ENCODE measurements at regions not wholly inside any gene's neighbourhood (a gene's known extent, or its start where the extent isn't known, plus 50 kb on each side); places are given as distances from the start of the nearest gene placed in this dataset.

DNA sequence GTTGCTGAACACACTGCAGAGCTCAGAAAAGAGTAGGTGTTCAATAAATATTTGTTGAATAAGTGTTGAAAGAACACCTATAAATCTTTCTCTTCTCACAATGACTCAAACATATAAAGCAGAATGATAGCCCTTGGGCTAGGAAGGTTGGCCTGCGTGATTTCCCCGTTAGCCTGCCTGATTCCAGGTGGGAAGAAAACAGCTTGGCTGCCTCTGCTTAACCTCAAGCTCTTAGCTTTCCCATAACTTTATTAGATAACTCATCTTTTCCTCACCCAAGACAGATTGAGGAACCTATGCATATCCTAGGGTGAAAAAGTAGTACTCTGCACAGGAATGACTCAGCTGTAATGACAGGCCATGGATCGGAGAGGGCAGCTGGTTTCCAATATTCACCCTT, 300.3 kb upstream of the ID4 start:
- no peaks in the 10 kb centered on the region for H3K36me3 ChIP-seq (ENCODE audit: control insufficient read depth in 2 of 2, insufficient read depth in 2 of 2, low read length in 1 of 2)
- no peak overlapping the region for H2AFZ ChIP-seq (ENCODE audit: control insufficient read depth, low read depth, low read length)
- DNase-seq (ENCODE audit: low read depth, low spot score), result no peak
- no peaks in the 10 kb centered on the region for H4K20me1 ChIP-seq (ENCODE audit: control insufficient read depth, insufficient read depth)
- no peak for ATAC-seq
- H3K4me1 ChIP-seq (ENCODE audit: control insufficient read depth, insufficient read depth, low read length), result no peaks in the 10 kb centered on the region
- no peak overlapping the region for H3K4me2 ChIP-seq (ENCODE audit: control insufficient read depth, insufficient read depth)
- POLR2A ChIA-PET, result no interaction called here
- CTCF ChIA-PET, result interaction anchor here (1.6 kb wide), 1 partner anchor 12 kb away, joined by 5 read pairs; no protein-coding TSS in a partner anchor
- RAD21 ChIA-PET (ENCODE audit: unreplicated experiment), result no interaction called here
- 0% methylated on average over 3 of the region's 3 CpGs for WGBS (ENCODE audit: insufficient coverage, insufficient replicate concordance, low lambda C conversion rate, missing lambda C conversion rate)
- in situ Hi-C loops (cut with MboI), result no loop called here
- no TSS peak for BruUV-seq (replicated peaks)
- TF ChIP-seq ZNF384 (IDR thresholded peaks at IDR 0.05; ENCODE audit: borderline replicate concordance, low read depth, low read length) (no peak), ESRRA (IDR thresholded peaks at IDR 0.05; ENCODE audit: low read length) (no peak), EZH2 (IDR thresholded peaks at IDR 0.05; ENCODE audit: borderline replicate concordance, control insufficient read depth, low read depth, low read length) (no peak), PBX3 (IDR thresholded peaks at IDR 0.05; ENCODE audit: insufficient replicate concordance, low read depth, low read length) (no peak), HCFC1 (IDR thresholded peaks at IDR 0.05; ENCODE audit: low read length) (no peak), CHD4 (IDR thresholded peaks at IDR 0.05) (no peak), NFYA (IDR thresholded peaks at IDR 0.05; ENCODE audit: borderline replicate concordance, low read depth, low read length) (no peak), BACH1 (IDR thresholded peaks at IDR 0.05; ENCODE audit: borderline replicate concordance) (no peak), POLR2AphosphoS2 (IDR thresholded peaks at IDR 0.05; ENCODE audit: low read depth, low read length) (no peak), NFXL1 (IDR thresholded peaks at IDR 0.05; ENCODE audit: borderline replicate concordance) (no peak), SMAD1 (IDR thresholded peaks at IDR 0.05; ENCODE audit: low read depth, partially characterized antibody) (no peak), BMI1 (IDR thresholded peaks at IDR 0.05; ENCODE audit: borderline replicate concordance) (no peak), KDM1A (IDR thresholded peaks at IDR 0.05; ENCODE audit: borderline replicate concordance) (no peak), RFX5 (IDR thresholded peaks at IDR 0.05; ENCODE audit: low read depth, low read length) (no peak), TCF12 (IDR thresholded peaks at IDR 0.05; ENCODE audit: low read depth, low read length) (no peak), FOS (IDR thresholded peaks at IDR 0.05; ENCODE audit: borderline replicate concordance, extremely low read depth, insufficient read length) (no peak)
- TF ChIP-seq, protein P1, sequence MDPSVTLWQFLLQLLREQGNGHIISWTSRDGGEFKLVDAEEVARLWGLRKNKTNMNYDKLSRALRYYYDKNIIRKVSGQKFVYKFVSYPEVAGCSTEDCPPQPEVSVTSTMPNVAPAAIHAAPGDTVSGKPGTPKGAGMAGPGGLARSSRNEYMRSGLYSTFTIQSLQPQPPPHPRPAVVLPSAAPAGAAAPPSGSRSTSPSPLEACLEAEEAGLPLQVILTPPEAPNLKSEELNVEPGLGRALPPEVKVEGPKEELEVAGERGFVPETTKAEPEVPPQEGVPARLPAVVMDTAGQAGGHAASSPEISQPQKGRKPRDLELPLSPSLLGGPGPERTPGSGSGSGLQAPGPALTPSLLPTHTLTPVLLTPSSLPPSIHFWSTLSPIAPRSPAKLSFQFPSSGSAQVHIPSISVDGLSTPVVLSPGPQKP (IDR thresholded peaks at IDR 0.05; ENCODE audit: low read depth, low read length), result no peak
- H3K27me3 ChIP-seq (replicated peaks in 1 of 2; ENCODE audit: control insufficient read depth in 2 of 2, insufficient read depth in 2 of 2, low read length in 1 of 2), result no peaks in the 10 kb centered on the region
- intact Hi-C loops (cut with micrococcal nuclease; ENCODE audit: unreplicated experiment), result no loop called here
- no peaks in the 10 kb centered on the region for H3K79me2 ChIP-seq (ENCODE audit: control insufficient read depth, insufficient read depth, low read length)
- H3K9me3 ChIP-seq (replicated peaks; ENCODE audit: control insufficient read depth, insufficient read depth, low read length), result no peaks in the 10 kb centered on the region
- no peak overlapping the region for H3K4me3 ChIP-seq
- no peak overlapping the region for H3K9ac ChIP-seq (ENCODE audit: control insufficient read depth, insufficient read depth, low read length)
- SMC1A ChIA-PET (ENCODE audit: uncharacterized antibody, unreplicated experiment), result no interaction called here
- no peak for FAIRE-seq
- H3K27ac ChIP-seq (ENCODE audit: control insufficient read depth, insufficient read depth), result no peak overlapping the region

Measured in GM12878 (cell line).